Right lobe of liver (tissue), 4 donors: ENCODE measurements at regions not wholly inside any gene's neighbourhood (a gene's known extent, or its start where the extent isn't known, plus 50 kb on each side); places are given as distances from the start of the nearest gene placed in this dataset.

Experiments used
- POLR2A ChIP-seq: fragments of 450-650 bp; IDR thresholded peaks from one replicate; pipeline ENCODE4 v1.6.1; 2017; ENCODE audit warnings: antibody characterized with exemption, mild to moderate bottlenecking
- TF ChIP-seq, protein P1 (sequence below), 4 donors: fragments of 200-600 bp in 3 of 4; fragments of 450-650 bp in 1 of 4; IDR thresholded peaks; one replicate each; pipeline versions ENCODE4 v1.5.1 to v1.8.0; 2016 to 2022; ENCODE audit warnings: antibody characterized with exemption in 4 of 4, mild to moderate bottlenecking in 2 of 4
- donor health status: DM: no; HTN: no; CAD: no.
- donor health status: DM: no; HTN: no; CAD: no.
- donor health status: DM: no; HTN: yes; CAD: no.

DNA sequence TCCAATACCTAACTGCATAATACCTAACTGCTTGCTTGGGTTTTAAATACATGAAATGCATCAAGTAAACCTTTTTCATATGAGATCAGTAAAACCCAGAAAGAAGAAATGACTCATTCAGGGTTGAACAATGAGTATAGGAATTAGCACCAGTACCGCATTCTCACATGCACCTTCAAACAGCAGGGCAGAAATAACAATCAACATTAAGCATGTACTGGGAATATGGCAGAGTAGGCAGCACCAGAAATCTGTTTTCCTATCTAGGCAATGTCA is 850.3 kb upstream of the SORCS1 start:
- TF ChIP-seq, protein P1, sequence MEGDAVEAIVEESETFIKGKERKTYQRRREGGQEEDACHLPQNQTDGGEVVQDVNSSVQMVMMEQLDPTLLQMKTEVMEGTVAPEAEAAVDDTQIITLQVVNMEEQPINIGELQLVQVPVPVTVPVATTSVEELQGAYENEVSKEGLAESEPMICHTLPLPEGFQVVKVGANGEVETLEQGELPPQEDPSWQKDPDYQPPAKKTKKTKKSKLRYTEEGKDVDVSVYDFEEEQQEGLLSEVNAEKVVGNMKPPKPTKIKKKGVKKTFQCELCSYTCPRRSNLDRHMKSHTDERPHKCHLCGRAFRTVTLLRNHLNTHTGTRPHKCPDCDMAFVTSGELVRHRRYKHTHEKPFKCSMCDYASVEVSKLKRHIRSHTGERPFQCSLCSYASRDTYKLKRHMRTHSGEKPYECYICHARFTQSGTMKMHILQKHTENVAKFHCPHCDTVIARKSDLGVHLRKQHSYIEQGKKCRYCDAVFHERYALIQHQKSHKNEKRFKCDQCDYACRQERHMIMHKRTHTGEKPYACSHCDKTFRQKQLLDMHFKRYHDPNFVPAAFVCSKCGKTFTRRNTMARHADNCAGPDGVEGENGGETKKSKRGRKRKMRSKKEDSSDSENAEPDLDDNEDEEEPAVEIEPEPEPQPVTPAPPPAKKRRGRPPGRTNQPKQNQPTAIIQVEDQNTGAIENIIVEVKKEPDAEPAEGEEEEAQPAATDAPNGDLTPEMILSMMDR (IDR thresholded peaks at IDR 0.05): no peak
- no peak for TF ChIP-seq POLR2A
